HCT116 (cell line): ENCODE measurements at regions not wholly inside any gene's neighbourhood (a gene's known extent, or its start where the extent isn't known, plus 50 kb on each side); places are given as distances from the start of the nearest gene placed in this dataset.

Source experiments
- ATAC-seq: fragments of 200-7000 bp; cut with Tn5 transposase; 2 replicates; pipeline ENCODE4 v1.9.1; 2020; ENCODE audit warnings: mild to moderate bottlenecking, moderate library complexity
- BruUV-seq: library from RNA; stranded (reverse); fragments of 400-500 nt; replicated peaks from 2 replicates; lab custom pipeline; 2021; lab: Mats Ljungman, UMichigan
- CTCF ChIA-PET: fragments of 300-600 bp; sonication (Branson Sonifier 250); formaldehyde crosslinking; loops from one replicate; lab custom pipeline; 2021; ENCODE audit warnings: antibody characterized with exemption; lab: Charles Lee
- POLR2A ChIA-PET: fragments of 300-600, 350-600 bp; sonication (Branson Sonifier 250); formaldehyde crosslinking; loops from one replicate; lab custom pipeline; 2021; ENCODE audit warnings: antibody characterized with exemption; lab: Charles Lee
- RAD21 ChIA-PET, 2 experiments: fragments of 300-600 bp; sonication (Branson Sonifier 250); formaldehyde crosslinking; loops; one replicate each; lab custom pipeline; 2023; ENCODE audit warnings: low total read pairs in 2 of 2; ENCODE audit not compliant: uncharacterized antibody in 2 of 2, unreplicated experiment in 2 of 2, low non-redundant PET in 1 of 2; lab: Charles Lee
- DNase-seq: peaks from one replicate; pipeline ENCODE4 v3.0.0-alpha.2; 2010; ENCODE audit warnings: low read depth, low spot score
- H2AFZ ChIP-seq: fragments of 200-600 bp; shearing (Covaris generic), sonication (generic); 2 replicates; pipeline ENCODE4 v1.6.1; 2017; ENCODE audit warnings: low read depth, mixed run types, mixed read lengths, antibody characterized with exemption, low read length; ENCODE audit not compliant: poor library complexity, severe bottlenecking
- H3K27ac ChIP-seq: 2 replicates; pipeline ENCODE4 v1.5.1; 2012; ENCODE audit warnings: low read depth, low read length
- H3K27me3 ChIP-seq: fragments of 200-600 bp; sonication (generic); 2 replicates; pipeline ENCODE4 v1.6.1; 2016; ENCODE audit warnings: mixed run types, low read length, mixed read lengths; ENCODE audit not compliant: insufficient read depth
- H3K36me3 ChIP-seq, 2 experiments: fragments of 200-500 bp in 1 of 2; fragments of 200-600 bp in 1 of 2; sonication (Bioruptor generic) in 1 of 2; sonication (generic) in 1 of 2; 2 replicates each; pipeline versions ENCODE4 v1.5.1 to v1.6.1; 2014 to 2016; ENCODE audit warnings: low read length in 2 of 2, inconsistent platforms in 1 of 2, mixed read lengths in 1 of 2, mixed run types in 1 of 2; ENCODE audit not compliant: insufficient read depth in 2 of 2, control insufficient read depth in 1 of 2
- H3K4me1 ChIP-seq, 2 experiments: fragments of 200-600 bp in 1 of 2; sonication (generic) in 1 of 2; 2 replicates each; pipeline versions ENCODE4 v1.5.1 to v1.6.1; 2012 to 2017; ENCODE audit warnings: low read length in 2 of 2, inconsistent platforms in 1 of 2, mild to moderate bottlenecking in 1 of 2, mixed read lengths in 1 of 2, mixed run types in 1 of 2, moderate library complexity in 1 of 2; ENCODE audit not compliant: insufficient read depth in 2 of 2, control insufficient read depth in 1 of 2
- H3K4me2 ChIP-seq: fragments of 200-600 bp; sonication (generic); 2 replicates; pipeline ENCODE4 v1.6.1; 2017; ENCODE audit warnings: mixed run types, low read length, mixed read lengths
- H3K4me3 ChIP-seq, 2 experiments: fragments of 200-600 bp in 1 of 2; sonication (generic) in 1 of 2; replicated peaks in 1 of 2; 2 replicates each; pipeline ENCODE4 v1.5.1; 2011 to 2016; ENCODE audit warnings: low read length in 2 of 2, control low read depth in 1 of 2, low read depth in 1 of 2, mild to moderate bottlenecking in 1 of 2, mixed read lengths in 1 of 2, mixed run types in 1 of 2
- H3K79me2 ChIP-seq: fragments of 200-600 bp; sonication (generic); 2 replicates; pipeline ENCODE4 v1.6.1; 2017; ENCODE audit warnings: mild to moderate bottlenecking, mixed run types, low read length, moderate library complexity, mixed read lengths; ENCODE audit not compliant: insufficient read depth
- H3K9ac ChIP-seq: fragments of 200-600 bp; sonication (generic); 2 replicates; pipeline ENCODE4 v1.6.1; 2016; ENCODE audit warnings: low read length, mixed read lengths
- H3K9me2 ChIP-seq: fragments of 200-600 bp; sonication (generic), shearing (Covaris generic); 2 replicates; pipeline ENCODE4 v1.6.1; 2017; ENCODE audit warnings: mixed run types, mild to moderate bottlenecking, moderate library complexity; ENCODE audit not compliant: insufficient read depth
- H3K9me3 ChIP-seq, 2 experiments: fragments of 200-500 bp in 1 of 2; fragments of 200-600 bp in 1 of 2; sonication (Bioruptor generic) in 1 of 2; sonication (generic) in 1 of 2; 2 replicates each; pipeline ENCODE4 v1.6.1; 2014 to 2017; ENCODE audit warnings: low read length in 2 of 2, mixed read lengths in 2 of 2, inconsistent platforms in 1 of 2, low read depth in 1 of 2, mild to moderate bottlenecking in 1 of 2, mixed run types in 1 of 2, moderate library complexity in 1 of 2; ENCODE audit not compliant: control insufficient read depth in 1 of 2, insufficient read depth in 1 of 2
- H4K20me1 ChIP-seq: fragments of 200-600 bp; sonication (generic), shearing (Covaris generic); 2 replicates; pipeline ENCODE4 v1.6.1; 2017; ENCODE audit warnings: mixed run types, mild to moderate bottlenecking, moderate library complexity; ENCODE audit not compliant: insufficient read depth
- EGR1 ChIP-seq: IDR thresholded peaks from 2 replicates; pipeline ENCODE4 v1.6.1; 2012; ENCODE audit warnings: low read depth
- EZH2phosphoT487 ChIP-seq: fragments of 200-600 bp; IDR thresholded peaks from 2 replicates; pipeline ENCODE4 v1.6.1; 2018; ENCODE audit warnings: antibody characterized with exemption, borderline replicate concordance
- FOSL1 ChIP-seq: IDR thresholded peaks from 2 replicates; pipeline ENCODE4 v1.6.1; 2012; ENCODE audit warnings: low read depth
- JUND ChIP-seq: IDR thresholded peaks from 2 replicates; pipeline ENCODE4 v1.6.1; 2012
- ZFX ChIP-seq: fragments of 450-650 bp; IDR thresholded peaks from 2 replicates; pipeline ENCODE4 v1.6.1; 2017
- intact Hi-C: fragments of 100-400 bp; cut with micrococcal nuclease; formaldehyde crosslinking; loops from 2 replicates; pipeline ENCODE4 v1.10.0; 2022
- TF ChIP-seq, protein P1 (sequence below): IDR thresholded peaks from 2 replicates; pipeline ENCODE4 v1.6.1; 2012; ENCODE audit warnings: low read depth

DNA sequence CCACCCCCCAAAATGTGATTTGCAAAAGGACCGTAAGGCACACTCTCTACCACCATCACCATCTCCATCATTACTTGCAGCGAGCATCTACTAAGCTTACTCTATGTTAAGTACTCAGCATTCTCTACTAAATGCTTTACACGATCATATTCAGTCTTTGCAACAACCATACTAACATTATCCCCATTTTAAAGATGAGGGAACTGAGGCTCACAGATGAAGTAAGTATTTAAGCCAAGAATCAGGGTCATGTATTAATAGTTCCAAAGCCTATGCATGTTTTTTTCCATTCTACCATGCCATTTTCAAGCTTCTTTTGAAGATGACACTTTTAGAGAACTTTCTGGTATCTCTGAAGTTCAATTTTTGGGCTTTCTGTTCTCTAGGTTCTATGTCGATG is 121.7 kb upstream of the ANKRD55 start:
- no peaks in the 10 kb centered on the region for H3K9me3 ChIP-seq
- CTCF ChIA-PET: no interaction called here
- H3K36me3 ChIP-seq: no peaks in the 10 kb centered on the region
- H3K4me2 ChIP-seq: no peak overlapping the region
- POLR2A ChIA-PET: no interaction called here
- no TSS peak for BruUV-seq
- peaks cover 43 to 51% of the 10 kb centered on the region in 2 experiments for H3K4me1 ChIP-seq
- RAD21 ChIA-PET: no interaction called here
- no peak for TF ChIP-seq EGR1
- TF ChIP-seq, protein P1, sequence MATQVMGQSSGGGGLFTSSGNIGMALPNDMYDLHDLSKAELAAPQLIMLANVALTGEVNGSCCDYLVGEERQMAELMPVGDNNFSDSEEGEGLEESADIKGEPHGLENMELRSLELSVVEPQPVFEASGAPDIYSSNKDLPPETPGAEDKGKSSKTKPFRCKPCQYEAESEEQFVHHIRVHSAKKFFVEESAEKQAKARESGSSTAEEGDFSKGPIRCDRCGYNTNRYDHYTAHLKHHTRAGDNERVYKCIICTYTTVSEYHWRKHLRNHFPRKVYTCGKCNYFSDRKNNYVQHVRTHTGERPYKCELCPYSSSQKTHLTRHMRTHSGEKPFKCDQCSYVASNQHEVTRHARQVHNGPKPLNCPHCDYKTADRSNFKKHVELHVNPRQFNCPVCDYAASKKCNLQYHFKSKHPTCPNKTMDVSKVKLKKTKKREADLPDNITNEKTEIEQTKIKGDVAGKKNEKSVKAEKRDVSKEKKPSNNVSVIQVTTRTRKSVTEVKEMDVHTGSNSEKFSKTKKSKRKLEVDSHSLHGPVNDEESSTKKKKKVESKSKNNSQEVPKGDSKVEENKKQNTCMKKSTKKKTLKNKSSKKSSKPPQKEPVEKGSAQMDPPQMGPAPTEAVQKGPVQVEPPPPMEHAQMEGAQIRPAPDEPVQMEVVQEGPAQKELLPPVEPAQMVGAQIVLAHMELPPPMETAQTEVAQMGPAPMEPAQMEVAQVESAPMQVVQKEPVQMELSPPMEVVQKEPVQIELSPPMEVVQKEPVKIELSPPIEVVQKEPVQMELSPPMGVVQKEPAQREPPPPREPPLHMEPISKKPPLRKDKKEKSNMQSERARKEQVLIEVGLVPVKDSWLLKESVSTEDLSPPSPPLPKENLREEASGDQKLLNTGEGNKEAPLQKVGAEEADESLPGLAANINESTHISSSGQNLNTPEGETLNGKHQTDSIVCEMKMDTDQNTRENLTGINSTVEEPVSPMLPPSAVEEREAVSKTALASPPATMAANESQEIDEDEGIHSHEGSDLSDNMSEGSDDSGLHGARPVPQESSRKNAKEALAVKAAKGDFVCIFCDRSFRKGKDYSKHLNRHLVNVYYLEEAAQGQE: no peak
- TF ChIP-seq FOSL1: no peak
- no peak for TF ChIP-seq JUND
- TF ChIP-seq ZFX: no peak
- no peak for TF ChIP-seq EZH2phosphoT487
- DNase-seq (no peak), ATAC-seq (no peak)
- H3K79me2 ChIP-seq: no peaks in the 10 kb centered on the region
- intact Hi-C loops: loop anchor here (5.0 to 10.0 kb wide), 2 partner anchors 462 to 1050 kb away; partner anchors contain the start of genes DHX29, MAP3K1 and MTREX
- no peak overlapping the region for H3K27ac ChIP-seq
- H2AFZ ChIP-seq: no peak overlapping the region
- H3K9me2 ChIP-seq: no peaks in the 10 kb centered on the region
- H3K27me3 ChIP-seq: peaks cover 5% of the 10 kb centered on the region; the same call in 1 of the 2 replicates
- H3K4me3 ChIP-seq: no peak overlapping the region
- no peak overlapping the region for H3K9ac ChIP-seq
- no peaks in the 10 kb centered on the region for H4K20me1 ChIP-seq
